ENCODE measurements at regions not wholly inside any gene's neighbourhood (a gene's known extent, or its start where the extent isn't known, plus 50 kb on each side); places are given as distances from the start of the nearest gene placed in this dataset.
"Not testable (repeated sequence)": the region's sequence is repeated elsewhere in the genome, so short reads cannot be mapped to it uniquely, and the experiment has no call there.

- DNase-seq (ENCODE audit: low read depth in 3 of 3, low spot score in 1 of 3) = no peak
These were observed 141.9 kb downstream of the FCRL5 start for GRCh38 chr1:157410457-157410856.

- no peak for DNase-seq (ENCODE audit: low read depth in 3 of 3, low spot score in 1 of 3)
These were observed 142.4 kb downstream of the FCRL5 start for GRCh38 chr1:157409927-157410326.

GRCh38 chr1:157407917-157408525 lies 144.3 kb downstream of the FCRL5 start:
- DNase-seq (ENCODE audit: low read depth in 3 of 3, low spot score in 1 of 3) = no peak

- no peak for DNase-seq (ENCODE audit: low read depth in 3 of 3, low spot score in 1 of 3)
These were observed 144.9 kb downstream of the FCRL5 start for GRCh38 chr1:157407367-157407766.

- DNase-seq (ENCODE audit: low read depth in 3 of 3, low spot score in 1 of 3) = no peak
These were observed 146.7 kb downstream of the FCRL5 start for GRCh38 chr1:157405662-157406061.

- DNase-seq (ENCODE audit: low read depth in 3 of 3, low spot score in 1 of 3) = no peak
These were observed 147.7 kb downstream of the FCRL5 start for GRCh38 chr1:157404614-157405013.

- DNase-seq (ENCODE audit: low read depth in 3 of 3, low spot score in 1 of 3) = no peak
These were observed 148.2 kb downstream of the FCRL5 start for GRCh38 chr1:157404063-157404501.

GRCh38 chr1:157403608-157404007 lies 148.7 kb downstream of the FCRL5 start:
- DNase-seq (ENCODE audit: low read depth in 3 of 3, low spot score in 1 of 3) = no peak

GRCh38 chr1:157403203-157403602 lies 149.1 kb downstream of the FCRL5 start:
- no peak for DNase-seq (ENCODE audit: low read depth in 3 of 3, low spot score in 1 of 3)

- DNase-seq (ENCODE audit: low read depth in 3 of 3, low spot score in 1 of 3) = no peak
These were observed 151.5 kb downstream of the FCRL5 start for GRCh38 chr1:157400766-157401165.

GRCh38 chr1:157399984-157400382 lies 152.3 kb downstream of the FCRL5 start:
- no peak for DNase-seq (ENCODE audit: low read depth in 3 of 3, low spot score in 1 of 3)

GRCh38 chr1:157399343-157399983 lies 152.9 kb downstream of the FCRL5 start:
- DNase-seq (ENCODE audit: low read depth in 3 of 3, low spot score in 1 of 3) = no peak

GRCh38 chr1:157390651-157391050 lies 161.7 kb downstream of the FCRL5 start:
- DNase-seq (ENCODE audit: low read depth in 3 of 3, low spot score in 1 of 3) = no peak

- DNase-seq (ENCODE audit: low read depth in 3 of 3, low spot score in 1 of 3) = no peak
These were observed 164.3 kb downstream of the FCRL5 start for GRCh38 chr1:157388057-157388456.

GRCh38 chr1:157384258-157384657 lies 168.1 kb downstream of the FCRL5 start:
- no peak for DNase-seq (ENCODE audit: low read depth in 3 of 3, low spot score in 1 of 3)

GRCh38 chr1:157382351-157382750 lies 170.0 kb downstream of the FCRL5 start:
- DNase-seq (ENCODE audit: low read depth in 3 of 3, low spot score in 1 of 3) = no peak

GRCh38 chr1:157380523-157380922 lies 171.8 kb downstream of the FCRL5 start:
- DNase-seq (ENCODE audit: low read depth in 3 of 3, low spot score in 1 of 3) = no peak

GRCh38 chr1:157377280-157377713 lies 175.0 kb downstream of the FCRL5 start:
- DNase-seq (ENCODE audit: low read depth in 3 of 3, low spot score in 1 of 3) = not testable (repeated sequence)

GRCh38 chr1:157376681-157377080 lies 175.6 kb downstream of the FCRL5 start:
- no peak for DNase-seq (ENCODE audit: low read depth in 3 of 3, low spot score in 1 of 3)

- not testable (repeated sequence) for DNase-seq (ENCODE audit: low read depth in 3 of 3, low spot score in 1 of 3)
These were observed 180.0 kb downstream of the FCRL5 start for GRCh38 chr1:157372311-157372710.

GRCh38 chr1:157371826-157372225 lies 180.5 kb downstream of the FCRL5 start:
- DNase-seq (ENCODE audit: low read depth in 3 of 3, low spot score in 1 of 3) = no peak

GRCh38 chr1:157371221-157371620 lies 181.1 kb downstream of the FCRL5 start:
- DNase-seq (ENCODE audit: low read depth in 3 of 3, low spot score in 1 of 3) = no peak

GRCh38 chr1:157370698-157371097 lies 181.6 kb downstream of the FCRL5 start:
- no peak for DNase-seq (ENCODE audit: low read depth in 3 of 3, low spot score in 1 of 3)
